OCI-LY7 (cell line): ENCODE measurements at regions not wholly inside any gene's neighbourhood (a gene's known extent, or its start where the extent isn't known, plus 50 kb on each side); places are given as distances from the start of the nearest gene placed in this dataset.

ENCODE experiments used
- BruUV-seq: library from RNA; stranded (reverse); fragments of 400-500 nt; replicated peaks from 2 replicates; lab custom pipeline; 2021; lab: Mats Ljungman, UMichigan
- CTCF ChIA-PET: fragments of 300-600 bp; sonication (Branson Sonifier 250); formaldehyde crosslinking; loops from one replicate; lab custom pipeline; 2022; ENCODE audit warnings: antibody characterized with exemption; ENCODE audit not compliant: unreplicated experiment; lab: Charles Lee
- POLR2A ChIA-PET: fragments of 300-600 bp; sonication (Branson Sonifier 250); formaldehyde crosslinking; loops from one replicate; lab custom pipeline; 2022; ENCODE audit warnings: antibody characterized with exemption; lab: Charles Lee
- DNase-seq: peaks from one replicate; pipeline ENCODE4 v3.0.0-alpha.2; 2015; ENCODE audit warnings: low spot score
- H2AFZ ChIP-seq: fragments of 200-600 bp; sonication (generic), shearing (Covaris generic); 2 replicates; pipeline ENCODE4 v1.6.1; 2014; ENCODE audit warnings: mild to moderate bottlenecking, antibody characterized with exemption, low read length, moderate library complexity
- H3K27ac ChIP-seq: fragments of 200-600 bp; sonication (generic); 2 replicates; pipeline ENCODE4 v1.5.1; 2014; ENCODE audit warnings: mixed run types, low read depth, mild to moderate bottlenecking, moderate library complexity, low read length, inconsistent platforms; ENCODE audit not compliant: poor library complexity, severe bottlenecking
- H3K36me3 ChIP-seq: fragments of 200-600 bp; sonication (generic); 2 replicates; pipeline ENCODE4 v1.6.1; 2014; ENCODE audit warnings: mild to moderate bottlenecking, antibody characterized with exemption, low read length, moderate library complexity, mixed read lengths; ENCODE audit not compliant: insufficient read depth
- H3K4me1 ChIP-seq: fragments of 200-600 bp; sonication (generic); 2 replicates; pipeline ENCODE4 v1.5.1; 2014; ENCODE audit warnings: mild to moderate bottlenecking, low read length; ENCODE audit not compliant: insufficient read depth, poor library complexity, severe bottlenecking
- H3K4me2 ChIP-seq: fragments of 200-600 bp; sonication (generic); 2 replicates; pipeline ENCODE4 v1.6.1; 2014; ENCODE audit warnings: mild to moderate bottlenecking, low read length
- H3K4me3 ChIP-seq: fragments of 200-600 bp; sonication (generic); 2 replicates; pipeline ENCODE4 v1.5.1; 2014; ENCODE audit warnings: mild to moderate bottlenecking, low read depth, low read length; ENCODE audit not compliant: poor library complexity, severe bottlenecking
- H3K79me2 ChIP-seq: fragments of 200-600 bp; sonication (generic); 2 replicates; pipeline ENCODE4 v1.6.1; 2016; ENCODE audit warnings: low read depth, mild to moderate bottlenecking, low read length, moderate library complexity, mixed read lengths; ENCODE audit not compliant: insufficient read depth
- H3K9me2 ChIP-seq: fragments of 200-600 bp; sonication (generic); 2 replicates; pipeline ENCODE4 v1.6.1; 2016; ENCODE audit warnings: mild to moderate bottlenecking, low read length, mixed read lengths; ENCODE audit not compliant: insufficient read depth
- H3K9me3 ChIP-seq: fragments of 200-600 bp; sonication (generic); 2 replicates; pipeline ENCODE4 v1.6.1; 2014; ENCODE audit warnings: mild to moderate bottlenecking, mixed run types, low read length, mixed read lengths
- H4K20me1 ChIP-seq: fragments of 200-600 bp; sonication (generic); 2 replicates; pipeline ENCODE4 v1.6.1; 2014; ENCODE audit warnings: mild to moderate bottlenecking, antibody characterized with exemption, low read length, moderate library complexity, mixed read lengths; ENCODE audit not compliant: insufficient read depth
- CTCF ChIP-seq: fragments of 200-600 bp; sonication (generic); conservative IDR thresholded peaks from 2 replicates; pipeline ENCODE4 v1.5.1; 2014; ENCODE audit warnings: mild to moderate bottlenecking, antibody characterized with exemption, low read length, moderate library complexity, mixed read lengths
- EZH2phosphoT487 ChIP-seq: fragments of 200-600 bp; sonication (generic); IDR thresholded peaks from 2 replicates; pipeline ENCODE4 v1.6.1; 2018; ENCODE audit warnings: low read depth, borderline replicate concordance, mild to moderate bottlenecking, mixed run types, antibody characterized with exemption, low read length, moderate library complexity, mixed read lengths
- intact Hi-C: fragments of 100-400 bp; cut with micrococcal nuclease; formaldehyde crosslinking; loops from one replicate; pipeline ENCODE4 v1.10.0; 2022; ENCODE audit not compliant: unreplicated experiment

GRCh38 chr2:239552213-239552926 is 151.6 kb upstream of the HDAC4 start:
- ChIA-PET CTCF (no interaction called here), POLR2A (no interaction called here)
- Histone ChIP-seq H3K27ac (no peak overlapping the region), H2AFZ (no peak overlapping the region), H4K20me1 (no peaks in the 10 kb centered on the region), H3K36me3 (no peaks in the 10 kb centered on the region), H3K4me1 (no peaks in the 10 kb centered on the region), H3K4me2 (no peak overlapping the region), H3K9me2 (no peaks in the 10 kb centered on the region), H3K4me3 (no peak overlapping the region), H3K79me2 (no peaks in the 10 kb centered on the region), H3K9me3 (no peaks in the 10 kb centered on the region)
- BruUV-seq = no TSS peak
- TF ChIP-seq CTCF (no peak), EZH2phosphoT487 (no peak)
- intact Hi-C loops = no loop called here
- DNase-seq = no peak

GRCh38 chr2:239551206-239551605 is 150.4 kb upstream of the HDAC4 start:
- no peak for TF ChIP-seq EZH2phosphoT487
- TF ChIP-seq CTCF = no peak
- intact Hi-C loops = no loop called here
- Histone ChIP-seq H2AFZ (no peak overlapping the region), H3K4me3 (no peak overlapping the region), H3K4me2 (no peak overlapping the region), H3K9me3 (no peaks in the 10 kb centered on the region), H3K79me2 (no peaks in the 10 kb centered on the region), H4K20me1 (no peaks in the 10 kb centered on the region), H3K4me1 (no peaks in the 10 kb centered on the region), H3K9me2 (no peaks in the 10 kb centered on the region), H3K36me3 (no peaks in the 10 kb centered on the region), H3K27ac (no peak overlapping the region)
- ChIA-PET CTCF (no interaction called here), POLR2A (no interaction called here)
- no TSS peak for BruUV-seq
- DNase-seq = no peak

GRCh38 chr2:239550357-239550756 is 149.5 kb upstream of the HDAC4 start:
- no TSS peak for BruUV-seq
- H3K9me3 ChIP-seq = no peaks in the 10 kb centered on the region
- H3K4me2 ChIP-seq = no peak overlapping the region
- H3K36me3 ChIP-seq = no peaks in the 10 kb centered on the region
- H3K27ac ChIP-seq = no peak overlapping the region
- no peaks in the 10 kb centered on the region for H3K4me1 ChIP-seq
- no peak overlapping the region for H3K4me3 ChIP-seq
- ChIA-PET CTCF (no interaction called here), POLR2A (no interaction called here)
- no peaks in the 10 kb centered on the region for H3K9me2 ChIP-seq
- DNase-seq = no peak
- no peaks in the 10 kb centered on the region for H4K20me1 ChIP-seq
- TF ChIP-seq CTCF = no peak
- no peak for TF ChIP-seq EZH2phosphoT487
- intact Hi-C loops = no loop called here
- H3K79me2 ChIP-seq = no peaks in the 10 kb centered on the region
- no peak overlapping the region for H2AFZ ChIP-seq
